GM06990 (cell line): ENCODE measurements at regions not wholly inside any gene's neighbourhood (a gene's known extent, or its start where the extent isn't known, plus 50 kb on each side); places are given as distances from the start of the nearest gene placed in this dataset.

Source experiments
- DNase-seq: peaks from one replicate; pipeline ENCODE4 v3.0.0-alpha.2; 2011; ENCODE audit not compliant: insufficient read length; ENCODE audit errors: extremely low read depth
- H3K27me3 ChIP-seq: replicated peaks from 2 replicates; pipeline ENCODE4 v1.6.0; 2011; ENCODE audit warnings: low read length; ENCODE audit not compliant: control insufficient read depth, insufficient read depth
- H3K36me3 ChIP-seq: 2 replicates; pipeline ENCODE4 v1.5.1; 2011; ENCODE audit warnings: low read length; ENCODE audit not compliant: control insufficient read depth, insufficient read depth
- H3K4me3 ChIP-seq: replicated peaks from 2 replicates; pipeline ENCODE4 v1.5.1; 2011; ENCODE audit warnings: low read depth, mild to moderate bottlenecking, control low read depth, low read length
- TF ChIP-seq, protein P1 (sequence below): IDR thresholded peaks from 2 replicates; pipeline ENCODE4 v1.5.1; 2011; ENCODE audit warnings: low read length, control low read depth, mild to moderate bottlenecking, inconsistent platforms; ENCODE audit not compliant: insufficient read depth, poor library complexity, severe bottlenecking

DNA sequence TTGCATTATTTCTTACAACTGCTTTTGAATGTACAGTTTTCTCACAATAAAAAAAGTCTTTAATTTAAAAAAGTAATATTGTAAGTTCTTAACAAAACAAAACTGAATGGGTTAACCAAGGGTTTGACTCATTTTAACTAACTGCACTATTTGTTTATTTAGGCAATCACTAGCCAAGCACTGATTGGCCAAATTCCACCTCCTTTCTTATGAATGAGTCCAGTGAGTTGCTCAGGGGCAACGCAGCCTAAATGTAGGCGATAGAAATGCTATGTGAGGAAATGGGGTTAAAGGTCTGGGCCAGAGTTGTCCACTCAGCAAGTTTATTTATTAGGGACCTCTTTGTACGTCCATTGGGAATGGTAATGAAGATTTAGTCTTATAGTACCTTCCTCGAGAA, 89.6 kb upstream of the MAF start:
- TF ChIP-seq, protein P1, sequence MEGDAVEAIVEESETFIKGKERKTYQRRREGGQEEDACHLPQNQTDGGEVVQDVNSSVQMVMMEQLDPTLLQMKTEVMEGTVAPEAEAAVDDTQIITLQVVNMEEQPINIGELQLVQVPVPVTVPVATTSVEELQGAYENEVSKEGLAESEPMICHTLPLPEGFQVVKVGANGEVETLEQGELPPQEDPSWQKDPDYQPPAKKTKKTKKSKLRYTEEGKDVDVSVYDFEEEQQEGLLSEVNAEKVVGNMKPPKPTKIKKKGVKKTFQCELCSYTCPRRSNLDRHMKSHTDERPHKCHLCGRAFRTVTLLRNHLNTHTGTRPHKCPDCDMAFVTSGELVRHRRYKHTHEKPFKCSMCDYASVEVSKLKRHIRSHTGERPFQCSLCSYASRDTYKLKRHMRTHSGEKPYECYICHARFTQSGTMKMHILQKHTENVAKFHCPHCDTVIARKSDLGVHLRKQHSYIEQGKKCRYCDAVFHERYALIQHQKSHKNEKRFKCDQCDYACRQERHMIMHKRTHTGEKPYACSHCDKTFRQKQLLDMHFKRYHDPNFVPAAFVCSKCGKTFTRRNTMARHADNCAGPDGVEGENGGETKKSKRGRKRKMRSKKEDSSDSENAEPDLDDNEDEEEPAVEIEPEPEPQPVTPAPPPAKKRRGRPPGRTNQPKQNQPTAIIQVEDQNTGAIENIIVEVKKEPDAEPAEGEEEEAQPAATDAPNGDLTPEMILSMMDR = no peak
- DNase-seq = no peak
- Histone ChIP-seq H3K36me3 (no peaks in the 10 kb centered on the region), H3K27me3 (no peaks in the 10 kb centered on the region), H3K4me3 (no peak overlapping the region)

DNA sequence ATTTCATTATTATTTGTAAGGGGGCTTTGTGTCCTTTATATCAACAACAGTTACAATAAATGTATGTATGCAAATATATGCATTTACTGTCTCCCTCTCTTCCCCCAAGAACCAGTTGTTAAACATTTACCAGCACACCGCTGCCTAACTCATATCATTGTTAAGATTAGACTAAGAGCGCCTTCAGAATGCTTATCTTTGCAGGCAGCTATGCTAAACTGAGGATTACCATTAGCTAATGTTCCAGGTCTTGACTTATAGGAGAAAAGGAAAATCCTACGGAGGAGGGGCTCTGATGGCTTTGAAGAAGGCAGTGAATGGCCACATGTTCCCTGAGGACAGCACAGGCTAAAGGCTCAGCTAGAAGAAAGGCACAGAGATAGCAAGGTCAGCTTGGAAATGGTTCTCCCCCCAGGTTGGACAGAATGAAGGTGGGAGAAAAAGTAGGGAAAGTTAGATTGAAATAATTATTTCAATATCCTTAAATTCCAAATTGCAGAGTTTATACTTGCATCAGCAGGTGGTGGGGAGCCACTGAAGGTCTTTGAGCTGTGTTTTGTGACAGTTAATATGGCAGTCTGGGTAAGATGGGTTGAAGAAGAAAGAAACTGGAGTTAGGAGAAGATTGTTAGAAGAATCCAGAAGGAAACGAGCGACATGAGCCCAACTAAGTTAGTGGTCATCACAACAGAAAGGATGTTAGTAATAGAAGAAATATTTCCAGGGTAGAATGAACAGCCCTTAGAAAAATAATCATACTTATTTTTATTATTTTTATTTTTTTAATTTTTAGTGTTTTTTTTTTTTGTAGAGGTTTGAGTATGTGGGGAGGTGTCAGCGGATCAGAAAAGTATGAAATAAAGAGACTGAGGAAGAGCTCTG, 87.0 kb upstream of the MAF start:
- TF ChIP-seq, protein P1 = no peak
- Histone ChIP-seq H3K36me3 (no peaks in the 10 kb centered on the region), H3K4me3 (no peak overlapping the region), H3K27me3 (no peaks in the 10 kb centered on the region)
- no peak for DNase-seq

DNA sequence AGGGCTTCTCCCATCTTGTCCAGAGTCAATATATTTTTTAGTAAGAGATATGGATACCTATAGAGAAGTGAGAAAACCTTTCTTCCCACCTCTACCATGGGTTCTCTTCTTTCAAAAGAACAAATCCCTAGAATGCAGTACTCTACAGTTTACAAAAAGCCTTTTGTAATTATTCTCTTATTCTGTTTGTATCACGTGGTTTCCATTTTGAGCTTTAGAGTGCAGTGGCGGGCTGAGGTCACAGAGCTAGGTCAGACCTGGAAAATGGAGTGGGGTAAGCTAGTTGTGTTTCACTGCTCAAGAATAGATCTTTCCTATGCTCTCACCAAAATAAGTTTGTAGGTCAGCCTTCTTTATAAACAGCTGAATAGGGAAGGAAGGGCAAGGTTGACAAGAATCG, 85.3 kb upstream of the MAF start:
- H3K36me3 ChIP-seq = no peaks in the 10 kb centered on the region
- TF ChIP-seq, protein P1 = no peak
- H3K27me3 ChIP-seq = no peaks in the 10 kb centered on the region
- no peak for DNase-seq
- no peak overlapping the region for H3K4me3 ChIP-seq

DNA sequence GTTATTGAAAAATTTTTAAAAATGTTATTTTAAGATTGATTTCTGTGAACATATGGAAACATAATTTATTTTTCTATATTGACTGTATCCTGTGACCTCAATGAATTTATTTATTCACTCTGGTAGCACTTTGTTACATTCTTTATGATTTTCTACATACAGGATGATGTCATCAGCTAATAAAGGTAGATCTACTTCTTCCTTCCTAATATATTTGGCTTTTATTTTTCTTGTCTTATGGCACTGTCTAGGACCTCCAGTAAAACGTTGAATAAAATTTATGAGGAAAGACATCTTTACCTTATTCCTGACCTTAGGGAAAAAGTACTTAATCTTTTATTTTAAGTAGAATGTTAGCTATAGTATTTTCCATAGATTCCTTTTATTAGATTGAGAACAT, 78.8 kb upstream of the MAF start:
- Histone ChIP-seq H3K27me3 (no peaks in the 10 kb centered on the region), H3K36me3 (no peaks in the 10 kb centered on the region), H3K4me3 (no peak overlapping the region)
- DNase-seq = no peak
- TF ChIP-seq, protein P1 = no peak

DNA sequence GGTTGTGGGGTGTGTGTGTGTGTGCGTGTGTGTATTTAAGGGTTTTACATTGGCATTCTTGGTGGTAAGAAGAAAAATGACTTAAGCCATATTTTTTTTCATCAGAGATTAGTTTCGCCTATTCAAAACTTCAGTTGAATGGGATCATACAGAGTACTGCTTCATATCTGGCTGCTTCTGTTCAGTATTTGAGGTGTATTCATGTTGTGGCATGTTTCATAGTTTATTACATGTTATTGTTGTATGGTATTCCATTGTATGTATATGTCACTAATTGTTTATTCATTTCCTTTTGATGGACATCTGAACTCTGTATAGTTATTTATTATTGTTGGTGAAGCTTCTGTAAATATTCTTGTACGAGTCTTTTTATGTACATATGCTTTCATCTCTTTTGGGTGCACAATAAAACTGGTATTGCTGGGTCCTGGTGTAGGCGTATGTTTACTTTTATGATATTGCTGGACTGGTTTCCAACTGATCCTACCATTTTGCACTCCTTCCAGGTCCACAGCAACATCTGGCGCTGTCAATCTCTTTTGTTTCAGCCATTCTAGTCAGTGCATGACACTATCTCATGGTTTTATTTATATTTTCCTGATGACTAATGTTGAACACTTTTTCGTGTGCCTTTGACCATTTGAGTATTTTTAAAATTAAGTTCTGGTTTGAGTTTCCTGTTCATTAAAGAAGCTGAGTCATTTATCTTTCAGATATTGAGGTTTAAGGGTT, 77.4 kb upstream of the MAF start:
- DNase-seq = no peak
- Histone ChIP-seq H3K27me3 (no peaks in the 10 kb centered on the region), H3K36me3 (no peaks in the 10 kb centered on the region), H3K4me3 (no peak overlapping the region)
- TF ChIP-seq, protein P1 = no peak
